Mucosa of gallbladder (tissue), 1 donor: ENCODE measurements at regions not wholly inside any gene's neighbourhood (a gene's known extent, or its start where the extent isn't known, plus 50 kb on each side); places are given as distances from the start of the nearest gene placed in this dataset.

ENCODE experiments used
- DNase-seq: peaks from one replicate; pipeline ENCODE4 v3.0.0-alpha.2; 2020; ENCODE audit warnings: low spot score
- donor health status: DM: no; HTN: no; CAD: no.

- DNase-seq, result no peak
Observed at GRCh38 chr2:239674101-239674980, 273.5 kb upstream of the HDAC4 start.

- DNase-seq, result no peak
Observed at GRCh38 chr2:239673641-239674040, 272.8 kb upstream of the HDAC4 start.

- DNase-seq, result no peak
Observed at GRCh38 chr2:239671916-239672849, 271.4 kb upstream of the HDAC4 start.

GRCh38 chr2:239671471-239671870, 270.7 kb upstream of the HDAC4 start:
- DNase-seq, result no peak

- DNase-seq, result no peak
Observed at GRCh38 chr2:239670463-239671120, 269.8 kb upstream of the HDAC4 start.

GRCh38 chr2:239669899-239670460, 269.2 kb upstream of the HDAC4 start:
- DNase-seq, result no peak

- DNase-seq, result no peak
Observed at GRCh38 chr2:239669181-239669898, 268.5 kb upstream of the HDAC4 start.

GRCh38 chr2:239668651-239669050, 267.8 kb upstream of the HDAC4 start:
- no peak for DNase-seq

GRCh38 chr2:239668042-239668441, 267.2 kb upstream of the HDAC4 start:
- no peak for DNase-seq

GRCh38 chr2:239667431-239667985, 266.7 kb upstream of the HDAC4 start:
- DNase-seq, result no peak

GRCh38 chr2:239666855-239667376, 266.1 kb upstream of the HDAC4 start:
- no peak for DNase-seq

GRCh38 chr2:239666053-239666854, 265.4 kb upstream of the HDAC4 start:
- DNase-seq, result no peak

- DNase-seq, result no peak
Observed at GRCh38 chr2:239664216-239664810, 263.5 kb upstream of the HDAC4 start.

GRCh38 chr2:239663364-239663924, 262.6 kb upstream of the HDAC4 start:
- DNase-seq, result no peak

GRCh38 chr2:239662413-239663120, 261.7 kb upstream of the HDAC4 start:
- no peak for DNase-seq

GRCh38 chr2:239661334-239662312, 260.8 kb upstream of the HDAC4 start:
- DNase-seq, result no peak
